HG02678 (cell line): ENCODE measurements at regions not wholly inside any gene's neighbourhood (a gene's known extent, or its start where the extent isn't known, plus 50 kb on each side); places are given as distances from the start of the nearest gene placed in this dataset.
A peak's percentile ranks its signal among the peaks of the same experiment; 100 is the strongest.

Source experiments
- ATAC-seq: cut with Tn5 transposase; IDR thresholded peaks from one replicate; pipeline ENCODE4 v1.9.1; 2021; ENCODE audit warnings: mild to moderate bottlenecking, moderate library complexity; ENCODE audit not compliant: unreplicated experiment

DNA sequence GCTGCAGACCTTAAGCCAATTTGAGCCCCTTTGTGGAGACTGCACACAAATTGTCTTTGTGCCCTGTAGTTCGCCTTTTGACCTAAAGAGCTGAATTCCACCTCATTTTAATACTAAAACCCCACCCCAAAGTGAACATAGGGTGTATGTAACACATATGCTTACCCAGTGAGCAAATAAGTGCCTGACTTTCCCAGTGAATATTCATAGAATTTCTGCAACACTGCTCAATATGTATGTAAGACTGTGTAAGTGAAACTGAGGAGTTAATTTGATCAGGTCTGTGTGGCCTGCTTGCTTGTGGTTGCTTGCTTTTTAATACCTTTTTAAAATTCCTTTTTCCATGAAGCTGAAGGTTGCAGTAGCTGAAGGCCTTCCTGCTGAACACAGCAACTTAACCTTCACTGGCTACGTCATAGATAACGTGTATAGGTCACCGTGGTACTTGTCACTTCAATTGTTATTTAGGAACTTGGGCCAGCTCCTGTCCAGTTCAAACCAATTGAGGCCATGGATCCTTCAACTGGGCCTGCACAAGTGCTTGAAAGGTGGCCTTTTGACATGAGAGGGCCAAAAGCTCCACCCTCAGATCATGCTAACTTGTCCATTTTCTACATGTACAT, 131.7 kb upstream of the BTBD3 start:
- ATAC-seq = no peak

- no peak for ATAC-seq
Observed at GRCh38 chr20:11790046-11790445, 127.6 kb upstream of the BTBD3 start.

GRCh38 chr20:11791316-11791715, 126.4 kb upstream of the BTBD3 start:
- no peak for ATAC-seq

GRCh38 chr20:11791835-11792567, 125.7 kb upstream of the BTBD3 start:
- no peak for ATAC-seq

DNA sequence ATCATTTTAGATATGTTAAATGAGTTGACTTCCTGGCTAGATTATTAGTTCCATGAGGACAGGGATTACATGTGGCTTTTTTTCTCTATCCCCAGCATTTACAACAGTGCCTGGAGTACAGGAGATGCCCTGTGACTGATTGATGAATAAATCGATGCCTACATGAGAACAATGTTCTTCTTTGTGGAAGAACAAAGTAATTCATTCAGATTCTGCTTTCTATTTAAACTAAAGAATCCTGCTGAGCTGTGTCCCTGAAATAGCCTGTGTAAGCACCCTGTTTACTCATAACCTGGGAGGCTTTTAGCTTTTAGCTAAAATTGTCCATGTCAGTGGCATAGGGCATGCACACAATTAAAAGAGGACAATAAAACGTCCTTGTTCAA, 125.1 kb upstream of the BTBD3 start:
- no peak for ATAC-seq

DNA sequence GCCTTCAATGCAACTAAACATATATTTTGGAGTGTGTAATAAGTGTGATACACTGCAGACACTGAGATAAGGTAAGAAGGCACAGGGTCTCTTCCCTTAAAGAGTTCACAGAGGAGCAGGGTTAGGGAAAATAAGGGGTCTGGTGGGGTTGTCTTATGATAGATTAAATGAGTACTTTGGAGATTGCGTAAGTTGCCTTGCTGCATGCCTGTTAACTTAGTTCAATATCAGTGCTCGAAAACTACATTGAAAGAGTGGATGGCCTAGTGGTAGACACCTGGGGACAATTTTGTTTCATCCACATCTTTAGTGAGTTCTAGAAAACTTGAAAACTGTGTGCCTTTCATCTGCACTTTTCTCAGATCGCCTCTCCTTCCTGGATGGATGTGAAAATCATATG, 123.2 kb upstream of the BTBD3 start:
- ATAC-seq = no peak

- ATAC-seq = no peak
Observed at GRCh38 chr20:11795071-11795615, 122.5 kb upstream of the BTBD3 start.

DNA sequence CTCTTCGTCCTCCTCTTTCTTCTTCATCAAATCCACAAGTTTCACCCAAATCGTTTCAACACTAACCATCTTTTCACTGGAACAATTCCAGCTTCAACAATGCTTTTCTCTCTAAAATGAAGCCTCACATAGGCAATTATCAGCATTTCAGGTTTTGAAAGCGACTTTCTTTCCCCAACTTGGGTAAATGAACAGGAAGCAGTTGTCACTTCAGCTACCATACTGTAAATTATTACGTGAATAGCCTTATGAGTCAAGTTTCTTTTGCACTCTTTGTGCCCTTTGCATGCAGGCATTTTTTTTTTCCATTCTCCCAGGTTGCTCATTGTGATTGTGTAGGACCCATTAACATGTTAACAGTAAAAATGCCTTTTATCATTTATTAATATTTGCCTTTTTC, 121.7 kb upstream of the BTBD3 start:
- ATAC-seq = peak; percentile 58

- ATAC-seq = no peak
Observed at GRCh38 chr20:11797156-11797555, 120.5 kb upstream of the BTBD3 start.

DNA sequence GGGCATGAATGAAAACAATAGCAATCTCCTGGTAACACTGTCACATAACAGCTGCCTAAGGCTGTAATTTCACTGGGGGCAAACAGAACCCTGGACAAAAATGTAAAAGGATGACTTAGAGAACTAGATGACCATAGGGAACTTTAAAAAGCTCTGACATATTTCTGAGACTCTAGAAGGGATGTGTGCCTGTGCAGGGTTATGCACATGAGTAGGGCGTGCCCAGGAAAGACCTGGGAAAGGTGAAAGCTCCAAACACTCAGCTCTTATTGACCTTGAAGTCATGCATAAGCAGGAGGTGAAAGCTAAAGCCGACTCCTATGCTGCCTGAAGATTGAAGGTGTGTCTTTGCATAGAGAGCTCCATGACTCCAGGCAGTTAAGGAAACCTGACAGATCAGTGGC, 118.4 kb upstream of the BTBD3 start:
- no peak for ATAC-seq

GRCh38 chr20:11807054-11808048, 110.3 kb upstream of the BTBD3 start:
- ATAC-seq = no peak

DNA sequence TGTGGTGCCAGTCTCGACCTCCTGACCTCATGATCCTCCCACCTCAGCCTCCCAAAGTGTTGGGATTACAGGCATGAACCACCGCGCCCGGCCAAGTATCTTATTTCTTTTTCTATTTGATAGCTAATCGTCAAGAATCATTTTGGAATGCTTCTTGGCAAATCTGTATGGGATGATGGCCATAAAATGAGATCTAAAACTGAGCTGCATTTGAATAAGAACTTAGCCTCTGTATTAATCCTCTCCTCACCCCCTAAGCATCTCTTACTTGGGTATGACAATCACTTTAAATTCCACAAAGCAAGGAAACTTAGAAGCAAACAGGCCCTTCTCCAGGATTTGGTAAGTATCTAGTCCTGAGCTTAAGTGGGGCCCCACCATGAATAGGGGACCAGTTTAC, 108.9 kb upstream of the BTBD3 start:
- no peak for ATAC-seq

- no peak for ATAC-seq
Observed at GRCh38 chr20:11810311-11811083, 107.2 kb upstream of the BTBD3 start.

- ATAC-seq = no peak
Observed at GRCh38 chr20:11813106-11813890, 104.4 kb upstream of the BTBD3 start.

GRCh38 chr20:11814267-11814666, 103.4 kb upstream of the BTBD3 start:
- ATAC-seq = no peak

GRCh38 chr20:11820838-11821237, 96.9 kb upstream of the BTBD3 start:
- no peak for ATAC-seq

- ATAC-seq = no peak
Observed at GRCh38 chr20:11822540-11822794, 95.2 kb upstream of the BTBD3 start.

DNA sequence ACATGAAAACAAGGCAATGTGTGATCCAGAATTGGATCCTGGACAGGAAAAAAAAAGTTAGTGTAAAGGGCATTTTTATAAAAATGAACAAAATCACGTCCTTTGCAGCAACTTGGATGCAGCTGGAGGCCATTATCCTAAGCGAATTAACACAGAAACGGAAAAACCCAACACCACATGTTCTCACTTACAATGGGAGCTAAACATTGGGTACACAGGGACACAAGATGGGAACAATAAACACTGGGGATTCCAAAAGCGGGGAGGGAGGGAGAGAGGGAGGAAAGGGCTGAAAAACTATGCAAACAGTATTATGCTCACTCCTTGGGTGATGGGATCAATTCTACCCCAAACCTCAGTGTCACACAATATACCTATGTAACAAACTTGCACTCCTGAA, 91.4 kb upstream of the BTBD3 start:
- ATAC-seq = no peak

GRCh38 chr20:11832397-11832796, 85.3 kb upstream of the BTBD3 start:
- ATAC-seq = no peak

DNA sequence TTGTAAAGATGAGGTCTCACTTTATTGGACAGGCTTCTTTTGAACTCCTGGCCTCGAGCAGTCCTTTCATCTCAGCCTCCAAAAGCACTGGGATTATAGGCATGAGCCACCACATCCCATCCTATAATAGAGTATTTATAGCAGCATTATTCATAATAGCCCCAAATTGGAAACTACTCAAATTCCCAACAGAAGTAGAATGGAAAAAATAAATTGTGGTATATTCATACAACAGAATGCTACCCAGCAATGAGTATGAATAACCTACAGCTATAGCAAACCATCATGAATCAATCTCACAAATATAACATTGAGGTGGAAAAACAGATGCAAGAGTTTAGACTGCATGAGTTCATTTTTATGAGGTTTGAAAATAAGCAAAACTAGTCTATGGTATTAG, 84.8 kb upstream of the BTBD3 start:
- ATAC-seq = no peak
